IPS DF 19.7 (cell line): ENCODE measurements at regions not wholly inside any gene's neighbourhood (a gene's known extent, or its start where the extent isn't known, plus 50 kb on each side); places are given as distances from the start of the nearest gene placed in this dataset.
"Not testable (repeated sequence)": the region's sequence is repeated elsewhere in the genome, so short reads cannot be mapped to it uniquely, and the experiment has no call there.

Source experiments
- DNase-seq: peaks from one replicate; pipeline ENCODE4 v3.0.0-alpha.2; 2013; ENCODE audit warnings: low read depth, low spot score

DNA sequence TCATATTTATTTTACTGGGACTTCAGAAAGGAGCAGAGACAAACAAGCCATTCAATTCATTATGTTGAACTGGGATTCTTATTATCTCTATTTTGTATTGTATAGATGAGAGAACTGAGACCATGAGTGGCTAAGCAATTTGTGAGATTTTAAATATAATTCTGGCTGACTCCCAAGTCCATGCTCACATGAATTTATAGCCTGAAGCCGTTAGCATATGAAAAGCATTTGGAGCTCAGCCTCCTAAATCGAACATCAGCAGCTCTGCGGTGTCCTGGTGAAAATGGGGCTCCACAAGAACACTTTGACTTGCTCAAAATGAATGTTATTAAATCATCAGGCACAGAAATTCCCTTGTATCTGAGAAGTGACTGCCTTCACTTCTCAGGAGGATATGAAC lies 96.8 kb upstream of the DPT start:
- no peak for DNase-seq

DNA sequence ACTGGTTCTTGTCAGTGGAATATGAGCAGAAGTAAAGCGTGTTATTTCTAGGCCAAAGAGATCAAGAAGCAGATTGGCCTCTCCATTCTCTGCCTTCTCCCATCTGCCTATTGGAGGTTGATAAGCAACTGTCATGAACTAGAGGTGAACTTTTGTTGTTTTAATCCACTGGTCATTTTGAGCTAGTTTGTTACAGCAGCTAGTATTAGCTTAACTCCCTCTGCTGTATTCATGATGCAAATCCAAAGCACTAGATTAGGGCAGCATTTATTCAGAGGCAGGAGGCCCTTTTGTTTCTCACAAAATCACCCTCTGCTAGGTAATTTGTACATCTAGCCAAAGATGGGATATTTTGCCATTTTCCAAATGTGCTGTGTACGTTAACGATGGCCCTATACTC lies 97.3 kb upstream of the DPT start:
- no peak for DNase-seq

DNA sequence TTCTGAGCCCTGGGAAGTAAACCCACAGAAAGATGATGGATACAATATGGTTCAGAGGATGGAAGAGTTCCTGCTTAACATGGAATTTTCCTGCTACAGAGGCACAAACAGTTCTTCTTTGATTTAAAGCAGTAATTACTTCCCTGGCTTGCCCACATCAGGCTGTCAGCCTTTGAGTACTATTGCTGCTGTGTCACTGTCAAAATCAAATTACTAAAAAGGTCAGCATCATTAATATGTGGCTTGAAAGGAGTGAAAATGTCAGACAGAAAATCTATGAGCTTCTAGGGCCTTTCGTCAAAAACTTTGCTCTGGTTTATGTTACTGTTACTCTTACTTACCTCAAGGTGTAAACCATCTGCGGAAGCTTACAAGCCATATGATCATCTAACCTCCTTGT lies 98.6 kb upstream of the DPT start:
- DNase-seq, result no peak

DNA sequence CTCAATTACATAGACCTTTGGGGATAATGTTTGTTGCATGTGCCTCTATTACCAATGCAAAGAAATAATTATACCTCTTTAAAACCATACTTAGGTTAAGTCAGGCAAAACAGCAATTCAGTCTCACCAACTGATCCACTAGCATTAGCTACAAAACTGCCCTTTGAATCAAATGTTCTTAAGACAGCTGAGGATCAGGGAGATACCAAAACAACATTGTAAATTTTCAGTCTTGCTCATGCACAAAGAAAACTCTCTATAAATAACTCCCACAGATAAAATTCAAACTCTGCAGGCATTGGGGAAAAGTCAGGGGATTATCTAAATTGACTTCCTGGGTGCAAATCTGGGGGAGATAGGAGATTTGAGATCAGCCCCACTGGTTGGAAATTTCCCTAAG lies 100.9 kb upstream of the DPT start:
- DNase-seq, result no peak

DNA sequence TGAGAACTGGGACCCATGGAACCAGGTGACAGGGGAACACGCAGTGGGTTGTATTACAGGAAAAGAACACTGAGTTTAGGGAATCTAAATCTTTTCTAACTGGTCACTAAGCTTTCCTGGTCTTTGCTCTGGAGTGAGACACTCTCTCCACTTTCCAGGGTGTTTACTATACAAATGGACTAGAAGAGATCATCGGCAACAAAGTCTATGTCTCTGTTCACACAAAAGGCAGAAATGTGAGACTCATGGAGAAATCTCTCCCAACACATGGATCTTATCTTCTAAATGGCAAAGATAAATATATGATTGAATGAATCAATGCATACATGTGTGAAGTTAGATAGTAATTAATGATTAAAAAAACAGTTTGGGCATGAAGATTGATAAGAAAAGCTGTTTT lies 101.6 kb upstream of the DPT start:
- no peak for DNase-seq

DNA sequence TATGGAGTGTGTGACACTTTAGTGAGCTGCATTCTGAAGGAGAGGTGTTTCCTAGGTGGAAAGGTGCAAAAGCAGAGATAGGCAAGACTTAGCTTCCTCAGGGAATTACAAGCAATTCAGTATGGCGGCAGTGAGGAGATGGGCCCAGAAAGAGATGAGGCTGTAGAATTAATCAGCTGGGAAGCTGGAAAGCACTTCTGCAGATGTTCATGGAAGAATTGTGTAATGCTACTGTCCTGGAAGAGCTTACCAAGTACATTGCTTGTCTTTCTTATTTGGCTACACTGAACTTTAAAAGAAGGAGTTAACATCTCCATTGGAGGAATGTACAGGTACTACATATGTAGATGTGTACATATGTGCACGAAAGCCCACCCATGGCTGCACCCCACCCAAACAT lies 103.7 kb upstream of the DPT start:
- no peak for DNase-seq

DNA sequence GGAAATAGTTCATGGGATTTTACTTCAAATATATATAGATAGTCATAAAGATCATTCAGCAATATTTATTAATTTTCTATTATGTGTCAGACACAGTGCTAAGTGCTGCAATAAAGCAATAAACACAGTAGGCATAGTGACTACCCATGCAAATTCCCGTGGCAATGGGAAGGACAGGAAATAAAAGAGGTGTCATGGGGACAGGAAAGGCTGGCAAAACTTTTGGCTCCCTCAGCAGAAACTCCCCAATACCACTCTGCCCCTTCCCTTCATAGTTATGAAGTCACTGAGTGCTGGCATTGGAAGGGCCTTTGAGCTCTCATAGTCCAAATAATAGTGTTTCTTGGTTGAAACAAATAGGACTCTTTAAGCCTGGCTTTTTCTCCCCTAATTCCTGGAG lies 104.4 kb upstream of the DPT start:
- no peak for DNase-seq

DNA sequence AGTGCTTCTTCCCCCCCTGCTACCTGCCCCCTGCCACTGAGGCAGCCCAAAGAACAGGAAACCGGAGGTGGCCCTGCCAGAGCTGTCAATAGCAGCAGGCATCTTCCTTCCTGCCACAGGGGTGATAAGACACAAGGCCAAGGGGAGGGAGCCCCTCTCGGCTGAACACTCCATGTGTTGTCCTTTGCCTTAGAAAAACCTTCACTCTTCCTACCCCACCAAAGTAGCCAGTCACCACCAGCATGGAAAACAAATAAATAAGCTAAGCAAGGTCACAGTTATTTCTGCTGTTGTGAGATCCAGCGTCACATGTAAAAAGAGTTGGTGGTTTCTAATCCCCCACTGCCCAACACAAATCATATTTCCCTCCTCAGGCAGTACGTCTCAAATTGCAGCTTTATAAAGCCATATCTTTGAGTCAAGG lies 104.8 kb upstream of the DPT start:
- DNase-seq, result no peak

DNA sequence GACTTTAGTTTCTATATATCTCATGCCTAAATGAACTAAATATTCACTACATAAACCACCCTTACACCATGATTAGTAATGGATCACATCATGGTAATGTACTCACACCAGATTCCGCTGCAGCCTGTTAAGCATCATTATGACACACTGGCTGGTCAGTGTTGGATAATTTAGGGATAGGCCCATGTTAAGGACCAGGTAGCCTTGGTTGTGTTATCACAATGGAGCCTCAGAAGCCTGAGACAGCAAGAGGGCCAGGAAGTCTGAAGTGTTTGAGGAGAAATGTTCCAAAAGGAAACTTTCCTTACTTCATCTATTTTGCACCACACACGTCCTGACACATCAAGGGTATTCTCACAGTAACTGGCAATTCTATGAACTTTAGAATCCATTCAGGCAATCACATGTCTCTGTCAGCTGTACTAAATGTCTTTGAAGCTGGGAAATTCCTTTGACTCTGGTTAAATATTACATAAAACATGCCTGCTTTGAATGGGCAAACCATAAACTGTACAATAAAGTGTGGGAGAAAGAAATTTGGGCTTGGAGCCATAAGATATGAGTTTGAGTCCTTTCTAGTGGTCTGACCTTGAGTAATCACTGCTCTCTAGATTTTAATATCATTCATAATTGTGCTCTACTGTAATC lies 105.3 kb upstream of the DPT start:
- no peak for DNase-seq

DNA sequence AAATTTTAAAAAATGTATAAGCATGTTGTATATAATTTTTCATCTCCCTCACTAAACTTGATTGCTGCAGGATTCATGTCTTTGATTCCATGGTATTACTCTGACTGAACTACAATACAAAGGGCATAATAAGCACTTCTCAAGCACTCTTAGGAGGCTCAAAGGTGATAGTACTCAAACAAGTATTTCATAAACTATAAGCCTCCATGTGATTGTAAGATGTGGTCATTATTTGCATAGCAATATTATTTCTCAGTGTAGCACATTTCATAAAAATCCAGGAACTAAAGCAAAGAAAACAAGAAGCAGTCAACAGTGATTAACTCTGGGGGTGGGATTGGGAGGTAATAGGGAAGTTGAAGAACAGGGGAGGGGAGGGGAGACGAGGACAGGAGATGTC lies 106.2 kb upstream of the DPT start:
- no peak for DNase-seq

DNA sequence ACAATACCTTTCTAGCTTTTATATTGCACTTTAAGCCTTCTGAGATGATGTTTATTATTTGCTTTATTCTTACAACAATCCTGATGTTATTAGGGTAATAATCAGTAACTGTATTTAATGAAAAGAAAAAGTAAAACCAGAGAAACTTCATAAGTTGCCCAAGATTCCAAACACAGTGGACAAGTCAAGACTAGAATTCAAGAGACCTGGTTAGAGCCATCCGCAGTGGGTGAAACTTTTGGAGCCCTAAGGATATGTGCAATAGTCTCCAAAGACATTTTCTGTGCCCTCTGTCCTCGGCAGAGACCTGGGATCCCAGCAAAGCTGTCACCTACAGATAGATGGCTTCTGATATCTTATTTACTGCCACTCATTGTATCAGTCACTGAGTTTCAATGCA lies 106.8 kb upstream of the DPT start:
- DNase-seq, result no peak

DNA sequence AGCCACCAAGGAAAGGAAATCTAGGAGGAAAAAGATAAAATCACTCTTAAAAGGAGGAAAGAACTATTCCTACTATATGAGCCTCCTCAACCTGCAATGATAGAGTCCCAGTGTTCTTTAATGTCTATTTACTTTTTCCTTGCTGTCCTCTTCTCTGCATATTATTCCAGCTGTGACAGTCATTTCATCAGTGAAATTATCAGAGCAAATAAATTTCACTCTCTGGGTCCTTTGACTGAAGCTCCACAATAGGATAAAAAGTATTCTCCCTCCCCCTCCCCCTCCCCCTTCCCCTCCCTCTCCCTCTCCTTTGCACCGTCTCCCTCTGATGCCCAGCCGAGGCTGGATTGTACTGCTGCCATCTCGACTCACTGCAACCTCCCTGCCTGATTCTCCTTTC lies 107.5 kb upstream of the DPT start:
- no peak for DNase-seq

DNA sequence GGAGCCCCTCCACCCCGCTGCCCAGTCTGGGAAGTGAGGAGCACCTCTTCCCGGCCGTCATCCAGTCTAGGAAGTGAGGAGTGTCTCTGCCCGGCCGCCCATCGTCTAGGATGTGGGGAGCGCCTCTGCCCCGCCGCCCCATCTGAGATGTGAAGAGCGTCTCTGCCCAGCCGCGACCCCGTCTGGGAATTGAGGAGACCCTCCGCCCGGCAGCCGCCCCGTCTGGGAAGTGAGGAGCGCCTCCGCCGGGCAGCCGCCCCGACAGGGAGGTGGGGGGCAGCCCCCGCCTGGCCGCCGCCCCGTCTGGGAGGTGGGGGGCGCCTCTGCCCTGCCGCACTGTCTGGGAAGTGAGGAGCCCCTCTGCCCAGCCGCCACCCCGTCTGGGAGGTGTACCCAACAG lies 108.2 kb upstream of the DPT start:
- not testable (repeated sequence) for DNase-seq

DNA sequence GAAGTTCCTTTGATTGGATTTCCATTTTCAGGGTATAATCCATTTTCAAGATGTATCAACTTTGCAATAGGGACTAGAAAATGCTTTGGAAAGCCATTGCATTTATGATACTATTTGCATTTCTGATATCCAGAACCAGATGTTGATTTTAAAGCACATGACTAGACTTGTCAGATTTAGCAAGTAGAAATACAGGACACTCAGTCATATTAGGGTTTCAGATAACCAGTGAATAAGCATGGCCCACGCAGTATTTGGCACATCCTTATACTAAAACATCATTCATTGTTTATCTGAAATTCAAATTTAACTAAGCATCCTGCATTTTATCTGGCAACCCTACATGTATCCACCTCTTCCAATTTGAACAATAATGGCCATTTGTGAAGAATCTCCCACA lies 113.3 kb upstream of the DPT start:
- DNase-seq, result no peak

DNA sequence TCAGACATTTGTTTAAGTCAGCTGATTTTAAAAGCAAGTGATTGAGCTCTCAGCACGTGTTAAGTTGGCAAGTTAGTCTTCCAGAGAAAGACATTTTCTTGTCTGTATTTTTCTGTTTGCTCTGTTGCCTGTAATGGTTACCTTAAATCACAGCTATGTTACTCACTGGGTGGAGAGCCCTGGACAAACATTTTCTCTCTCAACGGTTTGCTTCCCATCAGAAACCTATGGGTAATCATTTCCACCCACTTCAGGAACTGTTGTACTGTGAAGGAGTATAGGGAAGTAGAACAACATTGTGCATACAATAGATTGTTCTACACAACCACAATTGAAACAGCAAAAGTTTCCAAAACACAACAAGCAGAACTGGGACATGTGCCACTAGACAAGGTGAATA lies 113.9 kb upstream of the DPT start:
- DNase-seq, result no peak

DNA sequence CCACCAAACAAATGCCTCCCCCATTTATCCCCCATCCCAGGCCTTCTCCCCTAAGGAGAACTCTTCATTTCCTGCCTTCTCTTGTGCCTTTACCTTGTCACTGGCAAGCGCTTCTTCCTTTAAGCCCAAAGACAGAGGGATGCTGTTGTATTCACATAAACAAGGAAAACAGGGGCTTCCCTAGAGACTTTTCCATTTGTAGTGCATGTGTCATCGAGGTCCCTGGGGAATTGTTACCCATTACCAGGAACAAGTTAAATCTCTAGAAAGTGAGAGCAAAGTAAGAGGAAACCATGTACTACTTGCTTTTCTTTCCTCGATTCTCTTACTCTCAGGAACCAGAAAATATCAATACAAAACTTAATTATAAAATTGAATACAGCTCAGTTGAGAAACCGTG lies 114.4 kb upstream of the DPT start:
- DNase-seq, result no peak

DNA sequence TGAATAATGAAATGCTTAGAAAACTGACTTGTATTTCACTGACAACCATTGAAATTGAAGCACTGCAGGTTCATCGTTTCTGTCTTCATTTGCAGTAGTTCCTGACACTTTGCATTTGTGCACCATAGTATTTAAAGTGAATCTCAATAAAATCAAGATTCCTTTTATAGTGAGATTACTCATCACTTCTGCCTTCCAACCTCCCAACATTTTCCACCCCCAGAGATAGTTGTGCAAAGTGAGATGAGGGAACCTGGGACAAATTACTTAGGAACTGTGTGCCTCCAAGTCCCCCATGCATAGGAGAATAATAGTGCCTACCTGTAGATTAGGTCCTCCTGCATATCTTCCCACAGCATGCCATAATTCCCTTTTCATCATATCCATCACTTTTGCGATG lies 114.9 kb upstream of the DPT start:
- DNase-seq, result no peak

DNA sequence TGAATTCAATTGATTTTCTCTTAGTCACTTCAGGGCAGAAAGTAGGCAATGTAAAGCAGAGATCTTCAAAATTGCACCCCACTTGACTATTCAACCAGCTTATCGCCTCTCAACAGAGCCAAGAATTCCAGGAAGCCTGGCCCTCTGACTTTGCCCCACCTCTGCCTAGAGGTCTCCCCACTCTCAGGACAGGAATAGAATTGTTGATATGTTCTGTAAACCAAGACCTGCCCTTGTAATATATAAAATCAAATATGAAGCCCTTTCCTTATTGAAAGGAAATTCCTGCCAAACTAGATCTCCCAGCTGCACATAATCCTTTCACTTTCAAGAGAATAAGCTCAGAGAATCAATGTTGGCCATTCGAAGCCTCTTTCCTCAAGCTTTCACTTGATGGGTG lies 116.1 kb upstream of the DPT start:
- no peak for DNase-seq

DNA sequence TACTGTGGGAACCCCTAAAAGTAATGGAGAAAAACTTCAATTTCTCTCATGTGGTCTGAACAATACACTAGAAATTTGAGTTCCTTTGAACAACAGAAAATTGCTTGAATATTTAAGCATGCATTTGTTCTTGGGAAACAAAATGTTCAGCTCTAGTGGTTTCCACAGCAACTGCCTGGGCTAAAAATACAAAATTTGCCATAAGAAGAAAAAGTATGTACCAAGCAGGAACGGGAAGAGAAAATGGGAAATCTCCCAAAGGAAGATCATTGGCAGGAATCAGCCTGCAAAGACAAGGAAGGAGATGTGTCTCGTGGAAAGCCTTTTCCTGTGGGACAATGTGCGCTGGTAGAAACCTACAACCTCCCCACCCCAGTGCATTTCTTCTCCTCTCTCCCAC lies 119.0 kb upstream of the DPT start:
- DNase-seq, result no peak

DNA sequence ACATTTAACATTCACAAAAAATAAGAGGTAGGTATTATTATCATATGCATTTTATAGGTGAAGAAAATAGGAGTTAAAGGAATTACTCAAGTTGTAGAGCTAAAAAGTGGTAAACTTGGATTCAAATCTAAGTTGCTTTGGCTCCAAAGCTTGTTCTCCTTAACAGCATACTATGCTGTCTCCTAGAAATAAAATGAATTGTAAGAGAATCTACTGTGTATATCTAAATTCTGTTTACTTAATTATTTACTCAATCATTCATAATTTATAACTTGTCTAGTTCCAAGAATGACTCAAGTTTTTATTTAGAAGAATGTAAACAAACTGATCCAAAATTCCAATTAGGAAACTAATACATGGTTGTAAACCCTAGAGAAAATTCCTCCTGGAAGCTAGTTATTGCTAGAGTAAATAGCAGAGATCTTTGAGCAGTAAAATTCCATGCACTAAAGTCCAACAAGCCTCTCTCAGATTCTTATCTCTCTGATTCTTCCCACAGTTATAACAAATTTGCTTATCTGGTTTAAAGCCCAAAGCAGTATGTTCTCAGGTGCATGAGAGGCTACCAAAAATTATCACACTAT lies 132.5 kb upstream of the DPT start:
- no peak for DNase-seq

DNA sequence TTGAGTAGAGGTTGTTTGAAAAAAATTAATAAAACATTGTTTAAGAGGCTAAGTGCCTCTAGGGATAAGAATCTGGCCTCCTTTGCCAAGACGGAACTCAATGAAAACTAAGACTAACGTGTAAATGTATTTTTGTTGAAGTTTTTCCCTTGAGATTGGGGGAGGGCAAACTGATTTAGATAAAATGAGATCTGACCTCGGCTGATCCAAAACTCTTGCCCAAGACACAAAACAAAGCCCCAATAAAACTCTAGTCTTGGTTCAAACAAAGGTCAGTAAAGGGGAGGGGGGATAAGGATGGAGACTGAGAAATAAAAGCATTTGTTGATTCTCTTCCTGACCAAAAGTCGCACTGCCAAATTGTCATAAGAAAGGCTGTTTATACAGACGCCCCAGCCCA lies 134.8 kb upstream of the DPT start:
- no peak for DNase-seq

DNA sequence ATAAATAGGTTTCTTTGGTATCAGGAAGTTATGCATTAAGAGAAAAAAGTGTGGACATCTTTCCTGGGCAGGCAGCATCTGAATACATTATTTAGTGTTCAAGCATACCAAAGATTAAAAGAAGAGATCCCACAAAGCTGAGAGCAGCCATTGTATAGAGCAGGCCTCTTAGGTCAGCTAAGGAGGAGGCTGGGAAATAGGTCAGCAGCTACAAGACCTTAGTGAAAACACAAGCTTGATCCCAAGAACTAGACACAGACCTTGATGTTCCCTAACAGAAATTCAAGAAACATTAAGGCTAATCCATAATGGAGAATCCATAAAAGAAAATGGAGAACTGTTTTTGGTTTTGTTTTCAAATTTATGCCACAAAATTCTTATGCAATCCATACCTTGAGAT lies 135.3 kb upstream of the DPT start:
- DNase-seq, result no peak

DNA sequence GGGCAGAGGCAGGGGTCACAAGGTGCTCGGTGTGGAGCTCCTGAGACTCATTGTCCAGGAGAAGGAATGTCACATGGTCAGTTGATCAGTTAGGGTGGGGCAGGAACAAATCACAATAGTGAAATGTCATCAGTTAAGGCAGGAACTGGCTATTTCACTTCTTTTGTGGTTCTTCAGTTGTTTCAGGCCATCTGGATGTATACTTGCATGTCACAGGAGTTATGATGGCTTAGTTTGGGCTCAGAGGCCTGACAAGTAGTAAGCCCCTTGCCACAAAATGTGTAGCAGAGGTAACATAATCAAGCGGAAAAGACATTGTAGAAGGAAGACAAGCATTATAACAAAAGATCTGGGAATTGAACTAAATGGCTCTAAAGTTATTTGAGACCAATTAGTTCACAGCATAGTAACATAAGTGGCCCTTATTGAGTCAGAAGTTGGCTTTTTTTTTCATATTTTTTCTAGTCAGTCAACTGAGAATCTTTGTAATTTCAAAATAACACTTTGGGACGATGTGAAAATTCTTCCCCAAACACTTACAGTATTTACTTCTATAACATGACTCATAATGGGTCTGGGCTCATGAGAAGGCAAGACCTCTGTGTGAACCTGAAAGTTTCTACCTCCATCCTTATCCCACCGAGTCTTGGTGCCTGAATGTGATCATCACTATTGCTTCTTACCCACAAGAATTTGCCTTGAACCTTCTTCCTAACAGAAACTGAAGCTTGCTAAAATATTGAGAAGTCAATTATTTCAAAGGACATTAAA lies 137.0 kb upstream of the DPT start:
- no peak for DNase-seq
